ENCODE measurements at regions not wholly inside any gene's neighbourhood (a gene's known extent, or its start where the extent isn't known, plus 50 kb on each side); places are given as distances from the start of the nearest gene placed in this dataset.

- DNase-seq = no peak
These were observed 156.1 kb upstream of the MRPS30 start for GRCh38 chr5:44652674-44653073.

GRCh38 chr5:44646016-44646415 is 162.7 kb upstream of the MRPS30 start:
- DNase-seq = no peak

- no peak for DNase-seq
These were observed 163.2 kb upstream of the MRPS30 start for GRCh38 chr5:44645502-44645901.

GRCh38 chr5:44644628-44645027 is 164.1 kb upstream of the MRPS30 start:
- no peak for DNase-seq

- DNase-seq = no peak
These were observed 166.9 kb upstream of the MRPS30 start for GRCh38 chr5:44641820-44642219.

GRCh38 chr5:44640945-44641456 is 167.7 kb upstream of the MRPS30 start:
- DNase-seq = no peak

GRCh38 chr5:44637916-44638869 is 170.6 kb upstream of the MRPS30 start:
- no peak for DNase-seq

- no peak for DNase-seq
These were observed 176.4 kb upstream of the MRPS30 start for GRCh38 chr5:44632344-44632743.

GRCh38 chr5:44626846-44627245 is 181.9 kb upstream of the MRPS30 start:
- DNase-seq = no peak

GRCh38 chr5:44622331-44622730 is 186.4 kb upstream of the MRPS30 start:
- DNase-seq = no peak

- DNase-seq = no peak
These were observed 188.7 kb upstream of the MRPS30 start for GRCh38 chr5:44619875-44620610.

GRCh38 chr5:44614845-44615244 is 193.9 kb upstream of the MRPS30 start:
- DNase-seq = no peak

- DNase-seq = no peak
These were observed 194.8 kb upstream of the MRPS30 start for GRCh38 chr5:44613936-44614335.

- DNase-seq = no peak
These were observed 202.8 kb upstream of the MRPS30 start for GRCh38 chr5:44605926-44606325.

GRCh38 chr5:44603496-44604272 is 205.1 kb upstream of the MRPS30 start:
- peak in 1 of 2 experiments; percentile 15 for DNase-seq

GRCh38 chr5:44574678-44575077 is 185.5 kb upstream of the FGF10 start:
- DNase-seq = no peak

GRCh38 chr5:44568519-44568918 is 179.3 kb upstream of the FGF10 start:
- no peak for DNase-seq

- DNase-seq = no peak
These were observed 176.7 kb upstream of the FGF10 start for GRCh38 chr5:44565902-44566301.

- no peak for DNase-seq
These were observed 176.1 kb upstream of the FGF10 start for GRCh38 chr5:44565360-44565759.

- DNase-seq = no peak
These were observed 157.1 kb upstream of the FGF10 start for GRCh38 chr5:44546286-44546685.

- no peak for DNase-seq
These were observed 154.3 kb upstream of the FGF10 start for GRCh38 chr5:44543511-44543910.

GRCh38 chr5:44542470-44542869 is 153.2 kb upstream of the FGF10 start:
- DNase-seq = no peak

GRCh38 chr5:44539602-44539919 is 150.3 kb upstream of the FGF10 start:
- DNase-seq = no peak

Data from activated T-cell treated with anti-CD3 and anti-CD28 coated beads, Interleukin-2, amount 50 U/mL, for 48 hours (primary cell).